K562 (cell line): ENCODE measurements at regions not wholly inside any gene's neighbourhood (a gene's known extent, or its start where the extent isn't known, plus 50 kb on each side); places are given as distances from the start of the nearest gene placed in this dataset.

Experiments used
- ATAC-seq: fragments of 200-7000 bp; cut with Tn5 transposase; 3 replicates; pipeline ENCODE4 v1.9.1; 2020; ENCODE audit warnings: moderate library complexity
- BruUV-seq: library from RNA; stranded (reverse); fragments of 400-500 nt; replicated peaks from 2 replicates; lab custom pipeline; 2021; lab: Mats Ljungman, UMichigan
- CTCF ChIA-PET: fragments of 300-600 bp; formaldehyde crosslinking; extraction: SDS; loops from one replicate; lab custom pipeline; 2021; ENCODE audit warnings: low intra/inter-chr PET ratio; lab: Yijun Ruan, JAX
- POLR2A ChIA-PET: fragments of 300-600, 350-650 bp; sonication (Branson Sonifier 250); formaldehyde crosslinking; extraction: SDS; loops from one replicate; lab custom pipeline; 2021; ENCODE audit warnings: antibody characterized with exemption, inconsistent platforms; lab: Yijun Ruan, JAX
- DNase-seq, 4 experiments: peaks; one replicate each; pipeline versions ENCODE4 v3.0.0 to v3.0.0-alpha.2; 2011 to 2018; ENCODE audit warnings: low spot score in 3 of 4, mixed read lengths in 3 of 4; ENCODE audit errors: extremely low read depth in 1 of 4
- FAIRE-seq: peaks from 2 replicates; lab custom pipeline; 2011; peaks lifted over from hg19 to GRCh38; lab: Jason Lieb, UNC
- H2AFZ ChIP-seq: 2 replicates; pipeline ENCODE4 v1.6.0; 2011; ENCODE audit warnings: low read depth, low read length, control low read depth, inconsistent platforms
- H3K27ac ChIP-seq: fragments of 200-600 bp; 3 replicates; pipeline ENCODE4 v1.8.0; 2011; ENCODE audit warnings: low read depth, mild to moderate bottlenecking, control low read depth, inconsistent platforms, low read length, moderate library complexity, mixed read lengths; ENCODE audit errors: extremely low read depth
- H3K27me3 ChIP-seq, 2 experiments: fragments of 300-600 bp in 1 of 2; 2 replicates in 1 of 2; 3 replicates in 1 of 2; pipeline versions ENCODE4 v1.6.0 to v1.8.0; 2011; ENCODE audit warnings: inconsistent platforms in 2 of 2, low read length in 2 of 2, mild to moderate bottlenecking in 1 of 2, mixed read lengths in 1 of 2, moderate library complexity in 1 of 2; ENCODE audit not compliant: control insufficient read depth in 2 of 2, insufficient read depth in 2 of 2
- H3K36me3 ChIP-seq: fragments of 300-600 bp; 3 replicates; pipeline ENCODE4 v1.8.0; 2011; ENCODE audit warnings: mild to moderate bottlenecking, low read length, inconsistent platforms; ENCODE audit not compliant: control insufficient read depth, insufficient read depth
- H3K4me1 ChIP-seq, 2 experiments: fragments of 200-600 bp in 1 of 2; replicated peaks in 1 of 2; 2 replicates in 1 of 2; 3 replicates in 1 of 2; pipeline versions ENCODE4 v1.5.1 to v1.8.0; 2011; ENCODE audit warnings: inconsistent platforms in 2 of 2, low read length in 2 of 2, mild to moderate bottlenecking in 1 of 2, mixed read lengths in 1 of 2, moderate library complexity in 1 of 2; ENCODE audit not compliant: control insufficient read depth in 2 of 2, insufficient read depth in 2 of 2
- H3K4me2 ChIP-seq: 2 replicates; pipeline ENCODE4 v1.6.1; 2011; ENCODE audit warnings: low read length, control low read depth, inconsistent platforms, mixed read lengths; ENCODE audit not compliant: insufficient read depth
- H3K4me3 ChIP-seq: fragments of 200-600 bp; sonication (generic), shearing (Covaris generic); 2 replicates; pipeline ENCODE4 v1.5.1; 2016; ENCODE audit warnings: control low read depth, inconsistent platforms
- H3K79me2 ChIP-seq: fragments of 200-600 bp; 3 replicates; pipeline ENCODE4 v1.8.0; 2011; ENCODE audit warnings: low read length, inconsistent platforms; ENCODE audit not compliant: control insufficient read depth, insufficient read depth
- H3K9ac ChIP-seq, 2 experiments: 2 replicates each; pipeline versions ENCODE4 v1.6.0 to v1.6.1; 2011; ENCODE audit warnings: low read depth in 2 of 2, low read length in 2 of 2, control low read depth in 1 of 2, inconsistent platforms in 1 of 2, mild to moderate bottlenecking in 1 of 2, mixed read lengths in 1 of 2; ENCODE audit not compliant: insufficient read depth in 1 of 2
- H3K9me1 ChIP-seq: one replicate; pipeline ENCODE4 v1.6.0; 2011; ENCODE audit warnings: inconsistent platforms, mild to moderate bottlenecking, low read length, moderate library complexity; ENCODE audit not compliant: control insufficient read depth, insufficient read depth
- H3K9me3 ChIP-seq: replicated peaks from 2 replicates; pipeline ENCODE4 v1.5.1; 2011; ENCODE audit warnings: low read depth, low read length, inconsistent platforms; ENCODE audit not compliant: control insufficient read depth, insufficient read depth
- H4K20me1 ChIP-seq: replicated peaks from 2 replicates; pipeline ENCODE4 v1.6.1; 2011; ENCODE audit warnings: low read length, inconsistent platforms, mixed read lengths; ENCODE audit not compliant: control insufficient read depth, insufficient read depth
- ARNT ChIP-seq, 2 experiments: fragments of 450-650 bp; IDR thresholded peaks; 2 replicates each; pipeline ENCODE4 v1.6.1; 2016; ENCODE audit warnings: mild to moderate bottlenecking in 1 of 2
- NR2C2 ChIP-seq, 2 experiments: fragments of 200-800 bp in 1 of 2; sonication (Bioruptor generic) in 1 of 2; sonication (generic) in 1 of 2; formaldehyde crosslinking in 1 of 2; IDR thresholded peaks; 2 replicates each; pipeline versions ENCODE4 v1.6.1 to v1.8.0; 2016 to 2022; ENCODE audit warnings: mild to moderate bottlenecking in 1 of 2, missing compliant biosample characterization in 1 of 2, missing genetic modification characterization in 1 of 2, missing genetic modification reagents in 1 of 2
- ZNF507 ChIP-seq: conservative IDR thresholded peaks from 2 replicates; pipeline ENCODE4 v1.6.1; 2017; ENCODE audit warnings: missing genetic modification characterization, missing compliant biosample characterization
- WGBS: fragments of 100-300 bp; shearing (Covaris generic); methylation state at CpG from one replicate; pipeline ENCODE4 v1.1.6; 2016; ENCODE audit warnings: low coverage, mixed read lengths; ENCODE audit not compliant: insufficient coverage; ENCODE audit errors: missing lambda C conversion rate; 5-methylcytosine and 5-hydroxymethylcytosine counted together
- in situ Hi-C: fragments of 300-500 bp; cut with MboI; formaldehyde crosslinking; loops from 4 replicates; pipeline ENCODE4 v1.15.0; 2018; ENCODE audit warnings: inconsistent platforms, mixed read lengths
- intact Hi-C: fragments of 100-400 bp; cut with micrococcal nuclease; formaldehyde crosslinking; loops from 2 replicates; pipeline ENCODE4 v1.14.2; 2022

- no peaks in the 10 kb centered on the region for H3K4me1 ChIP-seq
- in situ Hi-C loops (no loop called here), intact Hi-C loops (no loop called here)
- no peak overlapping the region for H3K4me2 ChIP-seq
- no peak for FAIRE-seq
- CTCF ChIA-PET: no interaction called here
- no peak for DNase-seq
- no peaks in the 10 kb centered on the region for H3K79me2 ChIP-seq
- no peaks in the 10 kb centered on the region for H4K20me1 ChIP-seq
- no peaks in the 10 kb centered on the region for H3K36me3 ChIP-seq
- H3K27ac ChIP-seq: no peak overlapping the region
- no TSS peak for BruUV-seq
- H3K9me1 ChIP-seq: no peaks in the 10 kb centered on the region
- H3K9ac ChIP-seq: no peak overlapping the region
- 3% methylated on average over 2 of the region's 2 CpGs for WGBS
- no peak for TF ChIP-seq ZNF507 (tag)
- TF ChIP-seq, all 486 proteins: peak for 0
- no peaks in the 10 kb centered on the region for H3K9me3 ChIP-seq
- no peak overlapping the region for H3K4me3 ChIP-seq
- POLR2A ChIA-PET: no interaction called here
- H3K27me3 ChIP-seq: no peaks in the 10 kb centered on the region
- ATAC-seq: no peak
- no peak overlapping the region for H2AFZ ChIP-seq
Measured at GRCh38 chr2:41483226-41483625, 564.6 kb upstream of the PKDCC start.

DNA sequence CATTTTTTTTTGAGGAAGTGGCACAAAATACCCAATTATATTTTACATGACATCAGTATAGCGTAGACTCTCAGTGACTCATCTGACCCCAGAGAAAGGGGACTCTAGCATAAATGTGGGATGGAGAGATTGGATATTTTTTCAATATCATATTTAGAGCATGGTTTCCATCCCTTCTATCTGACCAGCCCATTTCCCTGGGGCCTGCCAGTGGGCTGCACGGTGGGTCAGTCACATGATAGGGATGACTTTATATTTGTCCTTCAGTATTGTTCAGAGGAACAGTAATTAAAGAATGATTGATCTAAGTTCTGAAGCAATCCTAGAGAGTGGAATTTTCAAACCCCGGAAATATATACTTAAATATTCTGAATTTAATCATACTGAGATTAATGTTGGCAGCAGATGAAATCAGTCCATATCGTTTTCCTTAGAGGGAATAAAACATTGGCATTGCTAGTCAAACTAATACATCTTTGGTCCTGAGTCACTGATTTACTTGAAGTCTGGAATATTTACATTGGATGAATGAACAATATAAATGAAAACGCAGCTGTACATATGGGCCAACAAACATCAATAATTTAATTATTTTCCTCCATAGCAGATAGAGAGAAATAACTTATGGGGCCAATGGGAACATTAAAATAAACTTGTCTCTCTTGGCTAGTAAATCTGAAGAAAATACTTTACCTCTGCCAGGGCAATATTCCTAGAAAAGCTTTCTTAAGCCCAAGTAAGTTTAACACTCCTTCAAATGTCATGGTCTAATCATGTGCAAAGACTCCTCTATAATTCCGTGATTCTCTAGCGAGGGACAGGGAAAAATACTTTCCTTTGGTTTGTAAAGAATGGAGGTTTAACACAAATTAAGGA, 563.6 kb upstream of the PKDCC start:
- intact Hi-C loops (no loop called here), in situ Hi-C loops (no loop called here)
- ATAC-seq: no peak

More for the DNA sequence above, 563.6 kb upstream of the PKDCC start:
- no peak overlapping the region for H3K27ac ChIP-seq
- H3K9me1 ChIP-seq: no peaks in the 10 kb centered on the region
- H3K4me2 ChIP-seq: no peak overlapping the region
- no peak overlapping the region for H2AFZ ChIP-seq
- 2% methylated on average over 7 of the region's 7 CpGs for WGBS
- DNase-seq: no peak
- no peak overlapping the region for H3K4me3 ChIP-seq
- FAIRE-seq: no peak
- H3K79me2 ChIP-seq: no peaks in the 10 kb centered on the region
- CTCF ChIA-PET: no interaction called here
- no peaks in the 10 kb centered on the region for H3K9me3 ChIP-seq
- no peak for TF ChIP-seq ARNT (IDR thresholded peaks at IDR 0.05)
- no peak for TF ChIP-seq NR2C2 (CRISPR knock-in tag; IDR thresholded peaks at IDR 0.05)
- no peak for TF ChIP-seq NR2C2 (tag; IDR thresholded peaks at IDR 0.05)
- TF ChIP-seq, all 486 proteins: peak for 0
- no peaks in the 10 kb centered on the region for H4K20me1 ChIP-seq
- no peaks in the 10 kb centered on the region for H3K36me3 ChIP-seq
- BruUV-seq: no TSS peak
- POLR2A ChIA-PET: no interaction called here
- no peaks in the 10 kb centered on the region for H3K4me1 ChIP-seq
- no peaks in the 10 kb centered on the region for H3K27me3 ChIP-seq
- H3K9ac ChIP-seq: no peak overlapping the region
